ENCODE measurements at regions not wholly inside any gene's neighbourhood (a gene's known extent, or its start where the extent isn't known, plus 50 kb on each side); places are given as distances from the start of the nearest gene placed in this dataset.

- TF ChIP-seq, protein P1, sequence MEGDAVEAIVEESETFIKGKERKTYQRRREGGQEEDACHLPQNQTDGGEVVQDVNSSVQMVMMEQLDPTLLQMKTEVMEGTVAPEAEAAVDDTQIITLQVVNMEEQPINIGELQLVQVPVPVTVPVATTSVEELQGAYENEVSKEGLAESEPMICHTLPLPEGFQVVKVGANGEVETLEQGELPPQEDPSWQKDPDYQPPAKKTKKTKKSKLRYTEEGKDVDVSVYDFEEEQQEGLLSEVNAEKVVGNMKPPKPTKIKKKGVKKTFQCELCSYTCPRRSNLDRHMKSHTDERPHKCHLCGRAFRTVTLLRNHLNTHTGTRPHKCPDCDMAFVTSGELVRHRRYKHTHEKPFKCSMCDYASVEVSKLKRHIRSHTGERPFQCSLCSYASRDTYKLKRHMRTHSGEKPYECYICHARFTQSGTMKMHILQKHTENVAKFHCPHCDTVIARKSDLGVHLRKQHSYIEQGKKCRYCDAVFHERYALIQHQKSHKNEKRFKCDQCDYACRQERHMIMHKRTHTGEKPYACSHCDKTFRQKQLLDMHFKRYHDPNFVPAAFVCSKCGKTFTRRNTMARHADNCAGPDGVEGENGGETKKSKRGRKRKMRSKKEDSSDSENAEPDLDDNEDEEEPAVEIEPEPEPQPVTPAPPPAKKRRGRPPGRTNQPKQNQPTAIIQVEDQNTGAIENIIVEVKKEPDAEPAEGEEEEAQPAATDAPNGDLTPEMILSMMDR (IDR thresholded peaks at IDR 0.05): no peak
- Histone ChIP-seq H3K4me1 (no peaks in the 10 kb centered on the region), H3K9me3 (ENCODE audit: control insufficient read depth, low read length) (no peaks in the 10 kb centered on the region), H2AFZ (no peak overlapping the region), H3K27me3 (ENCODE audit: control insufficient read depth, insufficient read depth, low read length) (no peaks in the 10 kb centered on the region), H3K36me3 (ENCODE audit: control insufficient read depth, insufficient read depth, low read length) (no peaks in the 10 kb centered on the region), H3K4me2 (ENCODE audit: low read length) (no peak overlapping the region), H3K4me3 (ENCODE audit: low read depth, low read length) (no peak overlapping the region), H3K9ac (no peak overlapping the region), H3K27ac (no peak overlapping the region), H3K79me2 (no peaks in the 10 kb centered on the region)
These were observed 158.7 kb downstream of the TMEM167A start for GRCh38 chr5:82918311-82919031.

GRCh38 chr5:82917584-82917983 lies 159.6 kb downstream of the TMEM167A start:
- Histone ChIP-seq H3K4me2 (ENCODE audit: low read length) (no peak overlapping the region), H3K9me3 (ENCODE audit: control insufficient read depth, low read length) (no peaks in the 10 kb centered on the region), H3K9ac (no peak overlapping the region), H3K79me2 (no peaks in the 10 kb centered on the region), H3K4me1 (no peaks in the 10 kb centered on the region), H2AFZ (no peak overlapping the region), H3K27me3 (ENCODE audit: control insufficient read depth, insufficient read depth, low read length) (no peaks in the 10 kb centered on the region), H3K36me3 (ENCODE audit: control insufficient read depth, insufficient read depth, low read length) (no peaks in the 10 kb centered on the region), H3K4me3 (ENCODE audit: low read depth, low read length) (no peak overlapping the region), H3K27ac (no peak overlapping the region)
- TF ChIP-seq, protein P1 (IDR thresholded peaks at IDR 0.05): no peak

DNA sequence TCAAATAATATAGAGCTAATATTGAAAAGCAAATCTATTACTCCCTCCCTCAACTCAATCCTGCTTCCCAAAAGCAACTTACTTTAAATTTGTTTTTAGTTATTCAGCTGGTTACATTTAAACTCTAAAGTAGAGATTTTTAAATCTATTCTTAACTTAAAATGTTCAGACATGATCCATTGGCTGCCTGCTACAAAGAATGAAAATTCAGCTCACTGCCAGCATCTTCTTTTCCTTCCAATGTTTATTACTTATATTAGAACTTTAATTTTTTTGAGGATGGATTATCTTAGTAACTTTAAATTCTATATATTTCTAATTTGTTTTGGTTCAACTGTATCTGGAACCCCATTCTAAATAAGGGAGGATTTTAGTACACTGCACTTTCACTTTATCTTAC lies 163.2 kb downstream of the TMEM167A start:
- Histone ChIP-seq H3K36me3 (ENCODE audit: control insufficient read depth, insufficient read depth, low read length) (no peaks in the 10 kb centered on the region), H3K4me3 (ENCODE audit: low read depth, low read length) (no peak overlapping the region)

GRCh38 chr5:82912462-82912861 lies 164.7 kb downstream of the TMEM167A start:
- H3K4me3 ChIP-seq (ENCODE audit: low read depth, low read length): no peak overlapping the region
- no peak overlapping the region for H3K27ac ChIP-seq
- H3K9me3 ChIP-seq (ENCODE audit: control insufficient read depth, low read length): no peaks in the 10 kb centered on the region
- no peak overlapping the region for H3K9ac ChIP-seq
- no peaks in the 10 kb centered on the region for H3K4me1 ChIP-seq
- H2AFZ ChIP-seq: no peak overlapping the region
- TF ChIP-seq, protein P1 (IDR thresholded peaks at IDR 0.05): no peak
- no peak overlapping the region for H3K4me2 ChIP-seq (ENCODE audit: low read length)
- no peaks in the 10 kb centered on the region for H3K27me3 ChIP-seq (ENCODE audit: control insufficient read depth, insufficient read depth, low read length)
- H3K79me2 ChIP-seq: no peaks in the 10 kb centered on the region
- no peaks in the 10 kb centered on the region for H3K36me3 ChIP-seq (ENCODE audit: control insufficient read depth, insufficient read depth, low read length)

More for the DNA sequence above, 163.2 kb downstream of the TMEM167A start:
- Histone ChIP-seq H3K9me3 (ENCODE audit: control insufficient read depth, low read length) (no peaks in the 10 kb centered on the region), H3K79me2 (no peaks in the 10 kb centered on the region), H3K27ac (no peak overlapping the region), H3K9ac (no peak overlapping the region), H3K4me2 (ENCODE audit: low read length) (no peak overlapping the region), H2AFZ (no peak overlapping the region), H3K27me3 (ENCODE audit: control insufficient read depth, insufficient read depth, low read length) (no peaks in the 10 kb centered on the region), H3K4me1 (no peaks in the 10 kb centered on the region)
- TF ChIP-seq, protein P1 (IDR thresholded peaks at IDR 0.05): no peak

DNA sequence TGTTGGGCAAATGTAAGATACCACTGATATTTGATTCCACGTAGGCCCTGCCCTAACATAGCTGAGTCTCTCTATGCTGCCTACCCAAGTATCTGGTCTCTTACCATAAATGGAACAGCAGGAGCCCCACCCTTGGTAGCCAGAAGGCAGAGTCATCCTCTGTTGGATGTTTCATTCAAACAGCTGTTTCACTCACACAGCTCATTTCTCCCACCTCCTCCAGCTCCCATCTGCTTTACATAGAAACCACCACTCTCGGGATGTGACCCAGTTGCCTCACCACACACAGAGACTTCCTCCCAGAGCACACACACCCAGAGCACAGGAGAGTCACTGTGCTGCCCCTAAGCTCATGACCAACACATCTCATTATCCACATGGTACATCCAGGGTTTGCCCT lies 165.3 kb downstream of the TMEM167A start:
- no peak overlapping the region for H3K9ac ChIP-seq
- H3K36me3 ChIP-seq (ENCODE audit: control insufficient read depth, insufficient read depth, low read length): no peaks in the 10 kb centered on the region
- H2AFZ ChIP-seq: no peak overlapping the region
- H3K27me3 ChIP-seq (ENCODE audit: control insufficient read depth, insufficient read depth, low read length): no peaks in the 10 kb centered on the region
- no peak overlapping the region for H3K27ac ChIP-seq
- TF ChIP-seq, protein P1 (IDR thresholded peaks at IDR 0.05): no peak
- no peaks in the 10 kb centered on the region for H3K4me1 ChIP-seq
- H3K4me2 ChIP-seq (ENCODE audit: low read length): no peak overlapping the region
- no peaks in the 10 kb centered on the region for H3K9me3 ChIP-seq (ENCODE audit: control insufficient read depth, low read length)
- H3K4me3 ChIP-seq (ENCODE audit: low read depth, low read length): no peak overlapping the region
- no peaks in the 10 kb centered on the region for H3K79me2 ChIP-seq

Measured in parathyroid adenoma (tissue), 2 donors.